ENCODE measurements at regions not wholly inside any gene's neighbourhood (a gene's known extent, or its start where the extent isn't known, plus 50 kb on each side); places are given as distances from the start of the nearest gene placed in this dataset.

GRCh38 chrX:140132937-140133336 lies 167.6 kb upstream of the CXorf66 start:
- TF ChIP-seq FOXK2 (IDR thresholded peaks at IDR 0.05) (no peak), FOXM1 (IDR thresholded peaks at IDR 0.05; ENCODE audit: borderline replicate concordance) (no peak), FOXA1 (IDR thresholded peaks at IDR 0.05) (no peak), SP1 (IDR thresholded peaks at IDR 0.05) (no peak), ZNF384 (IDR thresholded peaks at IDR 0.05) (no peak), SUZ12 (IDR thresholded peaks at IDR 0.05) (no peak), HDGF (IDR thresholded peaks at IDR 0.05; ENCODE audit: borderline replicate concordance) (no peak), BHLHE40 (IDR thresholded peaks at IDR 0.05; ENCODE audit: borderline replicate concordance) (no peak), CTBP1 (IDR thresholded peaks at IDR 0.05; ENCODE audit: borderline replicate concordance) (no peak), TARDBP (IDR thresholded peaks at IDR 0.05) (no peak), ELF4 (IDR thresholded peaks at IDR 0.05) (no peak), ARNT (IDR thresholded peaks at IDR 0.05) (no peak), NFRKB (IDR thresholded peaks at IDR 0.05) (no peak)
- TF ChIP-seq, protein P1, sequence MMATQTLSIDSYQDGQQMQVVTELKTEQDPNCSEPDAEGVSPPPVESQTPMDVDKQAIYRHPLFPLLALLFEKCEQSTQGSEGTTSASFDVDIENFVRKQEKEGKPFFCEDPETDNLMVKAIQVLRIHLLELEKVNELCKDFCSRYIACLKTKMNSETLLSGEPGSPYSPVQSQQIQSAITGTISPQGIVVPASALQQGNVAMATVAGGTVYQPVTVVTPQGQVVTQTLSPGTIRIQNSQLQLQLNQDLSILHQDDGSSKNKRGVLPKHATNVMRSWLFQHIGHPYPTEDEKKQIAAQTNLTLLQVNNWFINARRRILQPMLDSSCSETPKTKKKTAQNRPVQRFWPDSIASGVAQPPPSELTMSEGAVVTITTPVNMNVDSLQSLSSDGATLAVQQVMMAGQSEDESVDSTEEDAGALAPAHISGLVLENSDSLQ (IDR thresholded peaks at IDR 0.05), result no peak

All from HEK293T (cell line).